Midbrain (tissue), 1 donor: ENCODE measurements at regions not wholly inside any gene's neighbourhood (a gene's known extent, or its start where the extent isn't known, plus 50 kb on each side); places are given as distances from the start of the nearest gene placed in this dataset.
"Not testable (repeated sequence)": the region's sequence is repeated elsewhere in the genome, so short reads cannot be mapped to it uniquely, and the experiment has no call there.

Experiments used
- DNase-seq: peaks from one replicate; lab custom pipeline; 2025; lab: John Stamatoyannopoulos, UW

DNA sequence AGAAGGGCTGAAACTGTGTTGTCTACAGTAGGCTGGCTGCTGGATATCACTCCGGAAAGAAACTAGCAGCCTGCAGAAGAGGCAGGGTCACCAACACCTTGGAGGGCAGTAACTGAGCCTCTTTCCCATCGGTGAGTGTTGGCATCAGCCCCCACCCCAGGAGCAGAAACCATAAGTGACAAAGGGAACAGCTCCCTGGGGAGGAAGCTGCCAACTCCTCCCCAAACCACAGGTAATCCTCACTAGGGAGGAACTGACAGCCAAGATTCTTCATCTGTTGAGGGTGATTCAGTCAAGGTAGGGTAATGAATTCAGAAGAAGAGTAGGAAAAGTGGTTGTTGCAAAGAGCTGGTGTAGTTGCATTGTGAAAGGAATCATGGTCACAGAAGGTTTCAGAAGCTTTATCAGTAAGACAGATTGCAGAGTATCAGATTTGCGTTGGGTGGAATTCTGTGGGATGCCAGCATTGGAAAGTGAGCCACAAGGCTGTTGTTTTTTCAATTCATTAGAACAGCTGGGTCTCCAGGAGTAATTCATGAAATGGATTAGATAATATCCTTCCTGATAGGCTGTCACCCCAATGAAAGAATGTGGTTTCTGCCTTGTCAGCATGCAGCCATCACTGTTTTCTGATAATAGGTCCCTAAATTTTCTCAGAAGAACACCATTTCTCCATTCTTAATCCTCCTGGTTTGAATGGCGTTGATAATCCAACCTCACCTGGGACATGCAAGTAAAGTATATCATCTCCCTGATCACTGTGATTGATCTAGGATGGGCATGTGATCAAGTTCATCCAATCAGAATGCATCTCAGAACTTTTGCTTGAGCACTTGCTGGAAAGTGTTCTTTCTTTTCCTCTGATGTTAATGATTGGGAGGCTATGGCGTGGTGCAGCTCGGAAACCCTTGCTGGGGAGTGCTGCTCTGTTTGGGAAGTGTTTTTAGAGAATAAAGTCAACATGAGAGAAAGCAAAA lies 75.0 kb upstream of the CTBP2 start:
- no peak for DNase-seq

GRCh38 chr10:125234576-125234975 lies 74.2 kb upstream of the CTBP2 start:
- not testable (repeated sequence) for DNase-seq

DNA sequence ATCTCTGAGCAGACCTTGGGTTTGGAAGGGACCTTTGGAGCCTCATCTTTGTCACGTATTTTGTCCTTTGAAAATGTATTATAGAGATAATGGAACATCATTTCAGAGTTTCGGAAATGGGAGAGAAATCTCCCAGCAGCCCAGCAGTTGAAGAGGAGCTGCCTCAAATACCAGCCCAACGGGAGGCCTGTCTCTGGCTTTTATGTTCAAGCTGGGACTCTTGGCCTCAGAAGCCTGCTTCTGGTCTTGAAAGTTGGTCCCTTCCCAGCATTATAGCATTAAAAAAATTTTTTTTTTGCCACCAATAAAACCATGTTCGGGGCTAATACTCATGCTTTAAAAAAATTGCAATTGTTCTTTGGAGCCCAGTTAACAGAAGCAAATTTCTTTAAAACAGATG lies 73.4 kb upstream of the CTBP2 start:
- no peak for DNase-seq

GRCh38 chr10:125232841-125233240 lies 72.5 kb upstream of the CTBP2 start:
- no peak for DNase-seq

- no peak for DNase-seq
Measured at GRCh38 chr10:125231813-125232475, 71.6 kb upstream of the CTBP2 start.

DNA sequence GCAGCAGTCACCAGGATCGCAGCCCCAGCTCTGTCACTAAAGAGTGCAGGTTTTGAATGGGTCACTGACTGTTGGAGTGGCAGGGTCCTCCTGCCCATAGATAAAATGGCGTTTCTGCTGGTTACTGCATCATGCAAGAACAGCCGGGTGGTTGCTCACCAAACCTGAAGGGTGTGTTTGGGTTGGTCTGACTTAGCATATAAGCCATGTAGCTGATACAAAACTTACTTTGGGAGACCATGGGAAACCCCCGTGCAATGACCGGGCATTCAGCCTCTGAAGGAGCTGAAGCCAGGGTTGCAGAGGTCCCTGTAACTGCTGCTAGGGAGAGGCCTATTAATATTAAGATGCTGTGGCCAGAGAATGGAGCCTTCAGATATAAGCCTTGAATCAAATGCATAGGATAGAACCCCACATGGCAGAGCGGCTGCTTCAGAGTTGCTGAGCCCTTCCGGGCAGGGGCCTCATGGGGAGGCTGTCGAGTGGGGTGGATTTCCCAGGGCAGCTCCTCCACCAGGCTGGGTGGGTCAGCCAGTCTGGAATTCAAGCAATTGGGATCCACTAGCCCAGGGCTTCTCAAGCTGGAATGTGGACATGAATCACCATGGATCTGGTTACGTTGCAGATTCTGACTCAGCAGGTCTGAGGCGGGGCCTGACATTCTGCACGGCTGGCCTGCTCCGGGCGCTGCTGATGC lies 70.9 kb upstream of the CTBP2 start:
- DNase-seq: no peak

- DNase-seq: no peak
Measured at GRCh38 chr10:125230251-125230650, 69.9 kb upstream of the CTBP2 start.

DNA sequence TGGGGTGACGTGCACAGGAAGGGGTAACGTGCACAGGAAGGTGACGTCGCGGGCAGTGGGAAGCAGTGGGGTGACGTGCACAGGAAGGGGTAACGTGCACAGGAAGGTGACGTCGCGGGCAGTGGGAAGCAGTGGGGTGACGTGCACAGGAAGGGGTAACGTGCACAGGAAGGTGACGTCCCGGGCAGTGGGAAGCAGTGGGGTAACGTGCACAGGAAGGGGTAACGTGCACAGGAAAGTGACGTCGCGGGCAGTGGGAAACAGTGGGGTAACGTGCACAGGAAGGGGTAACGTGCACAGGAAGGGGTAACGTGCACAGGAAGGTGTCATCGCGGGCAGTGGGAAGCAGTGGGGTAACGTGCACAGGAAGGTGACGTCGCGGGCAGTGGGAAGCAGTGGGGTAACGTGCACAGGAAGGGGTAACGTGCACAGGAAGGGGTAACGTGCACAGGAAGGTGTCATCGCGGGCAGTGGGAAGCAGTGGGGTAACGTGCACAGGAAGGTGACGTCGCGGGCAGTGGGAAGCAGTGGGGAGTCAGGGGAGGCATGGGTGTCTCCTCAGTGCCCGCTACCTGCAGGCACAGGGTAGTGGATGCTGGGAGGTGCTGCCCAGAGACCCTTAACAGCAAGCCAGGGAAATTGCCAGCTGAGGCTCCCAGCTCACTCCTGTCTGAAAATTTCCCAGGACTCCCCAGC lies 68.0 kb upstream of the CTBP2 start:
- not testable (repeated sequence) for DNase-seq

GRCh38 chr10:125227546-125227945 lies 67.2 kb upstream of the CTBP2 start:
- no peak for DNase-seq

DNA sequence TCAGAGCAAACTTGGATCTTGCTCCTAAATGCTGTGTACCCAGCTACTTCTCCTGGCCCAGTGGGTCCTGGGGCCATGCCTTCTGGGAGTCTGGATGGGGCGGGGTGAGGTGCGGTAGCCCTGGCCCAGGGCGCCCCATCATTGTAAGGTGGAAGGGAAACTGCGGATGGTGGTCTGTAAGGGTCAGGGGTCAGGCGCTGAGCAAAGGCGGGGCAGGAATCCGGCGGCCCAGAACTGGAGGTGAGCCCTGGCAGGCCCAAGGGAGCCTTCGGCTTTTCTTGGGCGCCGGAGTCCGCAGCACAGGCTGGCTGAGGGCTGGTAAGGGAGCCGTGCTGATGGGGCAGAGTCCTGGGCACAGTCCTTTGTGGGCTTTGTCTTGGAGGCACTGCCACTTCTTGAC lies 66.5 kb upstream of the CTBP2 start:
- DNase-seq: no peak

DNA sequence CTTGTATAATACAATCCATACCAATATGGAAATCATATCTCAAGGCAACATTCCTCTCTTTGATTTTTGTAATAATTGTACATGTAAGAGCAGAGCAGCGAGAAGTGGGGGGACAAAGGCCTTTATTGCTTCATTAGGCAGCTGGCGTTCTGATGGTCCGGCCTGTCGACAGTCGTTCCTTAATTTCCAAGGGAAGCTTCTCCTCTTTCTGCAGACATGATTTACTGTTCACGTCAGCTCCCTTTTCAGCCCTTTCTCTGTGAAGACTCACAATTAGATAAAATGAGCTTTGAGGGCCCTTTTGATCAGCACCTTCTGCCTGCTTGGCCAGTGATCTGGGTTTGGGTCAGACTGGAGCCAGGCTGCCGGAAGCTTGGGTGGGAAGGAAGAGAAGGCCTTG lies 65.6 kb upstream of the CTBP2 start:
- no peak for DNase-seq

GRCh38 chr10:125225051-125225450 lies 64.7 kb upstream of the CTBP2 start:
- no peak for DNase-seq

DNA sequence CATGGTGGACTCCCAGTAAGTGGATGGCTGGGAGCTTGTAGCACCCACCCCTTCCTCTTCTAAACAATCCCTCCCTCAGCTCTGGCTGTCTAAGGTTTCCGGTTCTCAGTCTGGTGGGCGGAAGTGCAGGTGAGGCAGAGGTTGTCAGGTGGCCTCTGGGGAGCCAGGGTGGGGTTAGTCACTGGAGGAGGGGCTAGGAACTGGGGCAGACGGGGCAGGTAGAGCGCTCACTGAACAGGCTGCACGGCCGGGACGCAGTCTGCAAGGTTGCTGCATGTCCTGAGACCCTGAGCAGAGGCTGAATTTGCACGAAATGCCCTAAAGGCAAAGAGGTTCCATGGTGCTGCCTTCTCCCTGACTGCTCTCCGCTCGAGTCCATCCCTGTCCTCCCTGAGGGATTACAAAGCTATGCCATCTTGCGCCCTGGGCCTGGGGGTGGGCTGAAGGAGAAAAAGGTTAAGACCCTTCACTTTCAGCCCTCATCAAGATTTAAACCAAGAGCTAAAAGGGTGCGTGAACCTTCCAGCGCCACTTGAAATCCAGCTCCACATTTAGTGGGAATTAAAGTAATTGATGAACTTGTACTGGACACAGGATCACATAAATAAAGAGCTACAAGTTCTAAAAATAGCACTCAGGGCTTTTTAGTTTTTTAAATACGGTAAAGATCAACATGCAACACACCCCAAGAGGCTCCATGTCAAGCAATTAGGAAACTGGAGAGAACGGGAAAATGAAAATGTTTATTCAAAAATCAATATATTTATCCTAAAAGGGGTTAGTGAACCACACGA lies 62.3 kb upstream of the CTBP2 start:
- DNase-seq: no peak

GRCh38 chr10:125221716-125222115 lies 61.4 kb upstream of the CTBP2 start:
- DNase-seq: no peak

DNA sequence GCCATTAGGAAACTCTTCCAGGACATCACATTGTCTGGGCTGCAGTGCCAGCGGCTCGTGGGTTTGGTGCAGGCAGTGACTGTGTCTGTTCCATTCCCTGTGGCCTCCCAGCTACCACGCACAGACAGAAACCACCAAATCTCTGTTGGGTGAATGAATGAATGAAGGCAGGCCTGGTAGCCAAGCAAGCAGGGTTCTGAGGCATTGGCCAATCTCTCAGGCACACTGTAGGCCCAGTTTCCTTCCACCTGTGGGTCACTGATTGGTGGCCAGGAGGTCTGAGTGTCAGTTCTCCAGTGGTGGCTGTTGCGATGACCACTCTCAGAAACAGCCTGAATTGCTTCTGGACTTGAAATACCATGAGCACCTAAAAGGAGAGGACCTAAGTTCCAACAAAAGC lies 59.4 kb upstream of the CTBP2 start:
- DNase-seq: no peak

DNA sequence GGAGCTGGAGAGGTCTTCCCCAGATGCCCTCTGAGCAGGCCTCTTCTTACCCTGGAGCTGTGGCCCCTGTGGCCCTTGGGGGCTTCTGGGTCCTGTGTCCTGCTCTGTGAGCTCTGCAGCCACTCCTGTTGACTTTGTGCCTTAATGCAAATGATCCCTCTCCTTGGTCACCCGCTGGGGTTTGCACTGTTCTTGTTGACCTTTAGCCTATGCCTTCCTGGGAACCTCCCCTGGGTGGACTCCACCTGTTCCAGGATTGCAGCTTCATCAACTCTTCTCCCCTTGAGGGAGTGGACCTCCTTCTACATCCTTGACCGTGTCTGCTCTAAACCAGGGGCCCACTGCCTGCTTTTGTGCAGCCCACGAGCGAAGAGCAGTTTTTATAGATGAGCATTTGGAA lies 58.6 kb upstream of the CTBP2 start:
- no peak for DNase-seq

- DNase-seq: no peak
Measured at GRCh38 chr10:125217990-125218675, 57.8 kb upstream of the CTBP2 start.

DNA sequence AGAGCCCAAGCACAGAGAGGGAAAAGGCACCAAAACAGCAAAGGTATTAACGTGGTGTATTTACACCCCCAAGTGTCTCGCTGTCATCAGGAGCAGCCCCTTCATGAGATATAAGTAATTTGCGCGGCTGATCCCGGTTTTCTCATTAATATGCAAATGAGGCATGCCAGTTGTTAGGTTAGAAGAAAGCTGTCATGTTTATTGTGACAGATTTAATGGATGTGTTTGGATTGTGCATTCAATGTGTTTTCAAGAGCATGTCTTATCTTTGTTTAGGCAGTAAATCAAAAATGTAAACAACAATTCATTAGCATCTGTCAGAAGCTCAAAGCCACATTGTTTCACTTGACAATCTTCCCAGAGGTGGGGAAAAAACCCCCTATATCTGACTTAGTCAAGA lies 56.5 kb upstream of the CTBP2 start:
- no peak for DNase-seq

GRCh38 chr10:125216309-125216708 lies 55.9 kb upstream of the CTBP2 start:
- no peak for DNase-seq

- no peak for DNase-seq
Measured at GRCh38 chr10:125214283-125214570, 53.9 kb upstream of the CTBP2 start.
